NCI-H345 treated with DMSO at 0.1 percent for 48 hours (cell line): ENCODE measurements at regions not wholly inside any gene's neighbourhood (a gene's known extent, or its start where the extent isn't known, plus 50 kb on each side); places are given as distances from the start of the nearest gene placed in this dataset.
"Not testable (repeated sequence)": the region's sequence is repeated elsewhere in the genome, so short reads cannot be mapped to it uniquely, and the experiment has no call there.

Experiments
- DNase-seq: peaks from one replicate; lab custom pipeline; 2025; ENCODE audit not compliant: unreplicated experiment; lab: John Stamatoyannopoulos, UW

DNA sequence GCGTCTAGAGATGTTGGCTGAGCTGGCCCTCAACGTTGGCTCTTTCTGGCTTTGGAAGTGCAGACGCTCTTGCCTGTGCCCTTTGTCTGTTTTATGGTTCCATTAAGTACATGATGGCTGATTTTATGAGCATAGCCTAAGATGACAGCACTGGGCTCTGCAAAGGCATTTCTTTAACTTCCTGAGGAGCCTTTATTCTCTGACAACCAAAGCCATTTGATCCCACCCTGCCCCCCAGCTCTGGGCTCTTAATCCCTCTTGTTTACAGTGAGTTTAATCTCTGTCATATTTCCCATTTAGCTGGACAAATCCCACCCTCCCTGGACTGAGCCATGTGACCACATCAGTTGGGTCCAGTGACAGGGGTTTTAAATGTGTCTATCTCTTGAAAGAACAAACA is 195.9 kb downstream of the ACKR3 start:
- DNase-seq: no peak

DNA sequence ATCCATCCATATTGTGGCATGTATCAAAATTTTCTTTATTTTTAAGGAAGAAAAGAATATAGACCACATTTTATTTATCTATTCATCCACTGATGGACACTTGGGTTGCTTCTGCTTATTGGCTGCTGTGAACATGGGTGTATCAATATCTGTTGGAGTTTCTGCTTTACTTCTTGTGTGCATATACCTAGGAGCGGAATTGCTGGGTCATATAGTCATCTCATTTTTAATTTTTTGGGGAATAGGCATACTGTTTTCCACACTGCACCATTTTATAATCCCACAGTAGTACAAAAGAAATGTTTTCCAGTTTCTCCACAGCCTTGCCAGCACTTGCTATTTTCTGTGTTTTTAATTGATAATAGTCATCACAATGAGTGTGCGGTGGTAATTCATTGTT is 197.2 kb downstream of the ACKR3 start:
- no peak for DNase-seq

DNA sequence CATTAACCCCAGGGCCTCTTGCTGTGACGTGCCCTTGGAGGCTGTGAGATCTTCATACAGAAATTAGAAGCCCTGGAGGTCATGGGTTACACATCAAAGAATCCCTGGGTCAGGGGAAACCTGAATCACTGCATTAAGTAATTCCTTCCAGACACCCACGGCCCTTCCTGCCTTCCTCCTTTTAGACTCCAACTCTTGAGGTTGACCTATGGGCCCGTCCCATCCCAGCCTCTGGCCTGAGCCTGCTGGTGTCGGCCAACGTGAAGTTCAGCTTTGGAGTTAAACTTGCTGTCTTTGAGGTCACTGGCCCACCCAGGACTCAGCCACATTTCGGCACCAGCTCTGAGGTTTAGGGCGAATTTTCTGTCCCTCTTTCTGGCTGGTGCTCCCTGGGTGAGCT is 198.3 kb downstream of the ACKR3 start:
- DNase-seq: no peak

DNA sequence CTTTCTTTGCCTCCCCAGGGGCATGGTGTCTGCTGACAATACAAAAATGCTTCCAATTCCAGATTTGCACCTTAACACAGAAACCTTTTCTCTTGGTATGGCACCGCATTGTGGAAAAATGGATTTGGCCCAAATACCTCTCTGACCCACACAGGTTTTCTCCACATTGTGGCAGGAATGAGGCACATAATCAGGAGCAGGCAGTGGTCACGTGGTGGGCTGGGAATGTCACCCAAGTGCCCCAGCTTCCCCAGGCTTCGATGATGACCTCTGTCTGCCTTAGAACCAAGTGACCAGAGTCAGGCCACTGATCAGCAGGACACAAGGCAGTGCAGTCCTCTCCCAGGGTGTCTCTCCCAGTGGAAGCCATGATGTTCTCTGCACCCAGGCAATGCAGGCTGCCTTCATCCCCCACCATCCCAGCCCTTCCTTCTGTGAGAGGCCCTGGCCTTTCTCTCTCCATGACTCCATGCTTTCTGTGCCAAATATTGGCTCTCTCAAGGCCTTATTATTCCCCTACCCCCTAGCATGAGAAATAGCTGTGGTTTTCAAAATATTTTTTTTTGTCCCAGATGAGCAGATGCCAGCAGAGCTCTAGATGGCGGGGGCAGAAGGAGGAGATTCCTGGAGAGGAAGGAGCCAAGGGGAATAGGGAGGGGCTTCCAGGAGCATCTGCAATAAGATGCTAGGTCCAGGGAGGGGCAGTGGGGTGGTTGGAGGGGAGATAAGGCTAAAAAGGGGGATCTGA is 198.9 kb downstream of the ACKR3 start:
- no peak for DNase-seq

DNA sequence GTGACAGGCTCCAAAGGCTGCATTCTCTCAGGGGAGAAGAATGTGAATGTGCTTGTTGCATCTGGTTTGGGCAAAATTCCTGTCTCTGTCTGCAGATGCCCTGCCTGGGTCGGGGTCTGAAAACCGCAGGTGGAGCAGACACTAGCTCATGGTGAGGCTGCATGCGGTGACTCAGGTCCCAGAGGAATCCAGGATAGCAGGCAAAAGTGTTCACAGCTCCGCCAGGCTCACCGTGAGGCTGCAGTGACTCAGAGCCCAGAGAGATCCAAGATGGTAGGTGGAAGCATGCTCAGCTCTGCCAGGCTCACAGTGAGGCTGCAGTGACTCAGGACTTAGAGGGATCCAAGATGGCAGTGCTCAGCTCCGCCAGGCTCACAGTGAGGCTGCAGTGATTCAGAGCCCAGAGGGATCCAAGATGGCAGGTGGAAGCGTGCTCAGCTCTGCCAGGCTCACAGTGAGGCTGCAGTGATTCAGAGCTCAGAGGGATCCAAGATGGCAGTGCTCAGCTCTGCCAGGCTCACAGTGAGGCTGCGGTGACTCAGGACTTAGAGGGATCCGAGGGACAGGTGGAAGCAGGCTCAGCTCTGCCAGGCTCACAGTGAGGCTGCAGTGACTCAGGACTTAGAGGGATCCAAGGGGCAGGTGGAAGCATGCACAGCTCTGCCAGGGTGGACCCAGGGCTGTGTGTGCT is 200.5 kb downstream of the ACKR3 start:
- DNase-seq: no peak

DNA sequence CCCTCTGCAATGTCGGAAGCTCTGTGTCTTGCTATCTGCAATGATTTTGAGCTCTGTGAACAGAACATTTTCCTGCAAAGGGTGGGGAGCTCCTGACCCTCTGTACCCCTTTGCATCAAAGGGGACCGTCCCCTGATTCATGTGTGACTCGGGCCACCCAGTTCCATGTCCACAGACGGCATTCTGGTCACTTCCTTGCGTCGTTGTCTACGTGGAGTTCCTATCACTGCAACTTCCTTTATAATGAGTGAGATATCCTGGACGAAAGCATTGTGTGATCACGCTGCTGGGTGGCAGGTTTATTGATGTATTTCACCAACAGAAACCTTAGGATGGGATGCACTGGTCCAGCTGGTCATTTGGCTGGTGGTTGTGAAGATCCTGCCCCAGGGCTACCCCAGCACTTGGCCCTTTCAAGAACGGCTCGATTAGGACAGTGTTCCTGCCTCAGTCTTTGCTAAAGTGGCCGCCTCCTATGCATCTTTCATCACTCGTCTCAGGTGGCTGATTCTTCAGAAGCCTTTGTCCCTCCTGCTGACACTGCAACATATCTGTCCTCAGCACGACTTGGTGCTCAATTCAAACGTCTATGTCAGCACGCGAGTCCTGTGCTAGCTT is 202.7 kb downstream of the ACKR3 start:
- DNase-seq: no peak

DNA sequence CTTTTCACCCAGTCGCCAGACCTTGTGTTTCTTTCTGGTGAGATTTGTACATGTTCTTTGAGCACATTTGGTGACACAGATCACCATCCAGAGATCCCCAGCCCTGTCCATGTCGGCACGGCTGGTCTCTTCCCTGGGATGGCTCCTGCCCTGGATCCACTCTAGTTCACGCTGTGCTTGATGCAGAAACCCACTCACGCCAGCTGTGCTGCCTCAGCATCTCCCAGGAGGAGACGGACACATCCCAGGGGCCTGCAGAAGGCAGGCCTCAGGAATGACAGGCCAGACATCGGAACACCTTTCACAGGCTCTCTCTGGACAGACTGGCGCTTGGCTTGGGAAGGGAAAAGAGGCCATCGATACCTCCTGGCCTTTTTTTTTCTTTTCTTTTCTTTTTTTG is 203.6 kb downstream of the ACKR3 start:
- no peak for DNase-seq

DNA sequence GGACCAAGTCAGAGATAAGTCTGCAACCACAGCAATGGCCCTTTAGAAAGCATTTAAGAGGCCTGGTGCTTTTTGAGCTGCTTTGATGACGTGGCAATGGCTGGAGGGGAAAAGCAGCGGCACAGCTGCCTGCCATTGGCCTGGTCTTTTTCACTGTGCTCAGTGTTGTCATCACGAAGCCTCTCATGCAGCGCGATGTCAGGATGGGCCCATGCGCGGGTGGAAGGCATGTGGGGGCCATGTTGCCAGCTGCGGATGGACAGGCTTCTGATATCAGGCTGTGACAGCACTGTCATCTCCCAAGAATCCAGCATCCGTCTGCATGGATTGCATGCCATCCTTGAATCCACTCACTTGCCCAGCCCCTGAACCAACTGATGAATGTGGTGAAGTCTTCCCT is 204.5 kb downstream of the ACKR3 start:
- no peak for DNase-seq

GRCh38 chr2:236775511-236775910 is 205.9 kb downstream of the ACKR3 start:
- DNase-seq: no peak

- no peak for DNase-seq
These were observed 206.6 kb downstream of the ACKR3 start for GRCh38 chr2:236776206-236776605.

- DNase-seq: no peak
These were observed 207.1 kb downstream of the ACKR3 start for GRCh38 chr2:236776695-236777251.

DNA sequence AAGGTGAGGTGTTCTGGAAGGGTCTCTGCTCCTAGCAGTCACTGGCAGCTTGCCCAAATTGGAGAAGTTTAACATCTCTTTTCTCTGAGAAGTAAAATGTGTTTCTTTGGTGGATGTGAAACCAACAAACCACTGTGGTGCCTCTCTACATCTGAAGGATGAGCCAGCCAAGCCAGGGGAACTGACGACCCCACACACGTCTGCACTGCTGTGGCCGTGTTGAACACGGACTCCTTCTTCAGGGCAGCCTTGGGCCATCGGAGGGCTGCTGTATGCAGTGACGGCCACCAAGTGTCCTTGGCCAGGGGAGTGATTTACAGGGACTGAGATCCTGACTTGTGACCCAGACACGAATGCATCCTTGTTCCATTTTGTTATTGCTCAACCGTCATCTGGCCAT is 207.8 kb downstream of the ACKR3 start:
- DNase-seq: no peak

- DNase-seq: no peak
These were observed 212.6 kb downstream of the ACKR3 start for GRCh38 chr2:236781933-236782816.

GRCh38 chr2:236782938-236783337 is 213.3 kb downstream of the ACKR3 start:
- DNase-seq: no peak

DNA sequence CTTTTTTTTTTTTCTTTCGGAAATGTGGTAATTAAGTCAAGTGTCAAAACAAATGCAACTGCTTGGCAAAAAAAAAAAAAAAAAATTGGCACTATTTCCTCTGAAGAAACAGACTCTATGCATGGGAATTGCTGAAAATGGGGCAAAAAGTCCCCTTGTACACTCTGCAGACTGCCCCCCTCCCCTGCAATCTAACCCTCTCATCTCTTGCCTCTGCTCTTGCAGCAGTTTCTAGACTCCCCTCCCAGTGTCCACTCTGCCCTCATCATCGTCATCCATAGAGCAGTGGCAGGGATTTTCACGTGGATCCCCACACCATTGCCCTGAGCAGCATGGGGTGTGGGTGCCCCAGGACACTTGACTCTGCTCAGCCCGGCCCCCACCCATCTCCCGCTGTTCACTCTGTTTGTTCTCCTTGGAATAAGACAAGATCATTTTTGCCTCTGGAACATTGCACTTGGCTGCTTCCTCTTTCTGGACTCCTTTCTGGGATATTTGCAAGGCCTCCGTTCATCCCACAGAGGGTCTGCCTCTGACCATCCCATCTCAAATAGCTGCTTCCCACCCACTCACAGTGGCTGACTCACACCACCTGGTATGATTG is 213.9 kb downstream of the ACKR3 start:
- no peak for DNase-seq

- DNase-seq: no peak
These were observed 216.0 kb downstream of the ACKR3 start for GRCh38 chr2:236785611-236786057.

DNA sequence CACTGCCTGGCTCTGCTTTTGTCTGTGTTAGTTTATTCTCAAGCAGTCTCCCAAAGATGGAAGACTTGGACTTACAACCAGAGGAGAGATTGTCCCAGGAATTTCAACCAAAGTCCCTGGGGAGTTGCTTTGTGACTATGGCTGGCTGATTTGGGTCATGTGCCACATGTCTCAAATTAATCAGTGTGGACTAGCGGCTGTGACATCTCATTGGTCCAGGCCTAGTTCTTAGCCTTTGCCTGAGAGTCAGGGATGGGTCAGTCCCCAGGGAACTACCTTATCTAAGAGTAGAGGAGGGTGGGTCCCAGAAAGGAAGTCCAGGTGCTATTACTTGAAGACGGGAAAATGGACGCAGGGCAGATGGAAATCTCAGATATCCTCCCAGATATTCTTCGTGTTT is 217.1 kb downstream of the ACKR3 start:
- no peak for DNase-seq

- DNase-seq: not testable (repeated sequence)
These were observed 217.8 kb downstream of the ACKR3 start for GRCh38 chr2:236787376-236787775.

DNA sequence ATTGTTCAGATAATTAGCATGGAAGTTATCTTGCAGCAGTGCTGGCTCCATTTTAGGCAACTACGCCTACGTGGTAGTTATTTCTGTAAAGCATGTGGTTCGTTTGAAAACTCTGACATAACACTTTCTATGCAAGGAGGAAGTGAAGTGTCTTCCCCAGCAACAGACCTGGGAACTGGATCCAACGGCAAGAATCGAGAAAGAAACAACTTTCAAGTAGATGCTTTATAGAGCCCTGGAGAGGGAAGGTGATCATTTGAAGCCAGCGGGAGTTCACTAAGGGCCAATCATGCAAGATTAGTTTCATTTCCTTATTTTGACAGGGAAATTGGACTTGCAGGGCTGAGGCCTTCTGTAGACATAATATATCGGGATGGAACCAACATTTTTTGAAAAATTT is 218.3 kb downstream of the ACKR3 start:
- DNase-seq: no peak

GRCh38 chr2:236790963-236791362 is 221.3 kb downstream of the ACKR3 start:
- no peak for DNase-seq
